Activated naive CD4-positive, alpha-beta T cell treated with anti-CD3 and anti-CD28 coated beads, Interleukin-2, amount 50 U/mL, for 72 hours (primary cell): ENCODE measurements at regions not wholly inside any gene's neighbourhood (a gene's known extent, or its start where the extent isn't known, plus 50 kb on each side); places are given as distances from the start of the nearest gene placed in this dataset.

Source experiments
- ATAC-seq, 2 donors: fragments of 150-1000 bp; cut with Tn5 transposase; 2 replicates each; pipeline ENCODE4 v1.10.0; 2021; ENCODE audit warnings: mild to moderate bottlenecking in 2 of 2, moderate library complexity in 2 of 2
- DNase-seq, 2 donors: peaks; one replicate each; pipeline ENCODE4 v3.0.0; 2021 to 2022; ENCODE audit warnings: low spot score in 2 of 2
- H3K27ac Mint-ChIP-seq, 2 donors: one replicate each; pipeline ENCODE4 v1.8.0; 2022; ENCODE audit warnings: mild to moderate bottlenecking in 2 of 2, mixed read lengths in 2 of 2
- H3K36me3 Mint-ChIP-seq, 2 donors: one replicate each; pipeline ENCODE4 v1.8.0; 2022; ENCODE audit warnings: mixed read lengths in 2 of 2
- H3K9me3 Mint-ChIP-seq, 2 donors: one replicate each; pipeline ENCODE4 v1.8.0; 2022; ENCODE audit warnings: mixed read lengths in 2 of 2

DNA sequence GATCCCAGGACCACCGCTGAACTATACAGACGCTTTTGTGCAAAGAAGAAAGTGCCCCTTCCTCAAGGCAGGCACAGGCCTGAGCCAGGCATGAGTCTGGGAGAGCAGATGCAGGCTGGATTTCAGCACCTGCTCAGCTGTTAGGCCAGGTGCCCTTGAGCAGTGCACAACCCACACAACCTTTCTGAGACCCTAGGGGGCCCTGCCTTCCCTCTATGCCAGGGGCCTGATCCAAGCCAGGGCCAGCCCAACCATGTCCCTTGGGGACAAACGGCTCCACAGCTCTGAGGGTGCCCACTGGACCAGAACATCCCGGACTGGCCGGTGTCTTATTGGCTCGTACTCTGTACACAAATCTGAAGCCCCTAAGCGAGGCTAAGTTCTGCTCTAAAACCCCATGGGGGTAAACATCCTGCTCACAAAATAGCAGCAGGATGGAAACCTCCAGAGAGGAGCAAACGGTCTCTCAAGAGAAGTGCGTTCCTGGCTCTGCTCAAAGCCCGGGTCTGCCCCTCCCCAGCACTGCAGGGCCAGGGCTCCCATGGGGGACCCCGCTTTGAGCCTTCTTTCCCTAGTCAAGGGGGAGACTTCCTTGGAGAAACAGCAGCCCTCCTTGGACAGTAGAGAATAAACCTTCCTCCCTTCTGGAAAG lies 275.1 kb downstream of the NPHP4 start:
- H3K36me3 Mint-ChIP-seq, result no peaks in the 10 kb centered on the region
- ATAC-seq, result no peak
- peak in 1 of 2 donors; percentile 14 for DNase-seq
- H3K9me3 Mint-ChIP-seq, result no peaks in the 10 kb centered on the region
- H3K27ac Mint-ChIP-seq, result no peak overlapping the region

DNA sequence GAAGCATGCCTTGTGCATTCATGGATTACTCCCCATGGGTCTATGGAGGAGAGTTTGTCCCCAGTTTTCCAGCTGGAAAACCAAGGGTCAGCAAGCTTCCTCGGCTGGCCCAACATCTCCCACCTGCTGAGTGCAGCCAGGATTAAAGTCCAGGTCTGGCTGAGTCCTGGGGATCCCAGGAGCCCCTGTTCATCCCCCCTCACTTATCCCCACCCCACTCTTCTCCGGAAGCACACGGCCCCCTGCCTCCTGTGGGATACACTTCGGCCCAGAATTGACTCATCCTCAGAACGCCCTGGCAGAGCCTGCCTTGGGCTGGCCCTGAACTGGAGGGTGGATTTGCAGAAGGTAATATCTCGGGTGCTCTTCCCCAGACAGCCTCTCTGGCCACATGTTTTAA lies 276.1 kb downstream of the NPHP4 start:
- ATAC-seq (no peak), DNase-seq (no peak)
- Mint-ChIP-seq H3K9me3 (no peaks in the 10 kb centered on the region), H3K27ac (no peak overlapping the region), H3K36me3 (no peaks in the 10 kb centered on the region)

DNA sequence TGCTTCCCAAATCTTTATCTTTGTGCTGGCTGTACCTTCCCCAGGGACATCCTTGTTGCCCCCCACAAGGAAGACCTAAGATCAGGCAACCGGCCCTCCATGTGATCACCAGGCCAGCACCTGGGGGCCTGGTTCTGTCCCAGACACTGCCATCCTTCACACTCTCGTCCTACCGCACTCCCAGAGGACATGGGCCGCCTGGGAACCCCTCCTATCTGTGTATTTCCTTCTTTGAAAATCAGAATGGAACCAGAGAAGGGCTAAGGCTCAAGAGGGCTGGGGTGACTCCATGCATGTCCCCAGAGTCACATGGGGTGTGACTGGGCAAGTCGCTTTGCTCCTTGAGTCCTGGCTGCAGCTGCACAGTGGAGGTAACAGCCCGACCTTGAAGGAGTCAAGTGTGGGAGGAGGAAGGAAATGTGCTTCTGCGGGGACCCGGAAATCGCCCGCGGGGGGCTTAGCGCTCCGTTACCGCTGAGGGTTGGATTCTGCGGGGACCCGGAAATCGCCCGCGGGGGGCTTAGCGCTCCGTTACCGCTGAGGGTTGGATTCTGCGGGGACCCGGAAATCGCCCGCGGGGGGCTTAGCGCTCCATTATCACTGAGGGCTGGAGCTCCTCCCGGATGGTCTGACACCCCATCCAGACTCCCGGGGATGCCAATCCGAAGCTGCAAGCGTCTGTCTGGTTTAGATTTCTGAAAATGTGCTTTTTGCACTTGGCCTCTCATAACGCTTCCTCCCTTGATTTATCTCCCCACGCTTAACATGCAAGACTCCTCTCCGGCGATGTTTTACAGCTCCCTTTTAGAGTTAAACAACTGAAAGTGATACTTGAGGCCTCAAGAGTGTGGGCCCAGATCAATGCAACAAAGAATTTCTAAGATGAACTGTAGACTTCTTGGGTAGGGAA lies 278.9 kb downstream of the NPHP4 start:
- ATAC-seq, result no peak
- H3K27ac Mint-ChIP-seq, result no peak overlapping the region
- no peaks in the 10 kb centered on the region for H3K36me3 Mint-ChIP-seq

DNA sequence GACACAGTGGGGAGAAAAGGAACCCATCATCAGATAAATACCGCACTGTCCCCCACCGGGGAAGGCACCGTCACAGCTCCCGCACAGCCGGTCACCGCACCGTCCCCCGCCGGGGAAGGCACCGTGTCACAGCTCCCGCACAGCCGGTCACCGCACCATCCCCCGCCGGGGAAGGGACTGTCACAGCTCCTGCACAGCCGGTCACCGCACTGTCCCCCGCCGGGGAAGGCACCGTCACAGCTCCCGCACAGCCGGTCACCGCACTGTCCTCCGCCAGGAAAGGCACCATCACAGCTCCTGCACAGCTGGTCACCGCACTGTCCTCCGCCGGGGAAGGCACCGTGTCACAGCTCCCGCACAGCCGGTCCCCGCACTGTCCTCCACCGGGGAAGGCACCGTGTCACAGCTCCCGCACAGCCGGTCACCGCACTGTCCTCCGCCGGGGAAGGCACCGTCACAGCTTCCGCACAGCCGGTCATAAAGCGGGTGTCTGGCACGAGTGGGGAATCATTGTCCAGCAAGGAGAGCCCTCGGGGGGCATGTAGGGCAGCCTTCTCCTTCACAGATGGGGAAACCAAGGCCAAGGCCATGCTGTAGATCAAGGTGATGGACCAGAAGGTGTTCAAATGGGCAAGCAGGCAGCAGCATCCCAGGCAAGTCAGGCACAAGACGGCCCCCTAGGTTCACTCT lies 280.1 kb downstream of the NPHP4 start:
- Mint-ChIP-seq H3K36me3 (no peaks in the 10 kb centered on the region), H3K27ac (no peak overlapping the region), H3K9me3 (no peaks in the 10 kb centered on the region)
- peak in 1 of 2 donors; percentile 53 for DNase-seq
- ATAC-seq, result no peak

More for the DNA sequence above, 278.9 kb downstream of the NPHP4 start:
- peak in 1 of 2 donors; percentile 44 for DNase-seq
- no peaks in the 10 kb centered on the region for H3K9me3 Mint-ChIP-seq

- DNase-seq (peak in 1 of 2 donors; percentile 9), ATAC-seq (no peak)
- H3K9me3 Mint-ChIP-seq, result no peaks in the 10 kb centered on the region
- no peaks in the 10 kb centered on the region for H3K36me3 Mint-ChIP-seq
- H3K27ac Mint-ChIP-seq, result no peak overlapping the region
These were observed 281.1 kb downstream of the NPHP4 start for GRCh38 chr1:5711079-5711478.

DNA sequence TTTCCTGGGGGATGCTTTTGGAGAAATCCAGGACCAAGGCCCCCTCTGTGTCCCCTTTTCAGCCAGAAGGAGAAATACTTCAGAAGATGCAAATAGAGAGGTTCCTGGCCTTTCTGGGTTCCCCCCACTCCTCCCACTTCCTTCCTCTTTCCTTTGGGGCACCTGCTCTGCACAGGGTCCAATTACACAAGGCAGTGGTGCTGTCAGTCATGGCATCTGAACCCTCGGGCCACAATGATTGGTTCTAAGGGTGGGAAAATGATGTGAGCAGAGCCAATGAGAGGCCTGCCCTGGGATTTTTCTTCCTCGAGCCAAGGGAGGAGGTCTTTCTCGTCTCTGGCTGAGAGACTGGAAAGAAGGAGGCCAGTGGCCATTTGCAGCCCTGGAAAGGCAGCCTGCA lies 282.2 kb downstream of the NPHP4 start:
- ATAC-seq (no peak), DNase-seq (no peak)
- Mint-ChIP-seq H3K9me3 (no peaks in the 10 kb centered on the region), H3K27ac (no peak overlapping the region), H3K36me3 (no peaks in the 10 kb centered on the region)

- ATAC-seq, result no peak
- Mint-ChIP-seq H3K9me3 (no peaks in the 10 kb centered on the region), H3K36me3 (no peaks in the 10 kb centered on the region), H3K27ac (no peak overlapping the region)
- peak in 1 of 2 donors; percentile 38 for DNase-seq
These were observed 282.7 kb downstream of the NPHP4 start for GRCh38 chr1:5709461-5709975.

DNA sequence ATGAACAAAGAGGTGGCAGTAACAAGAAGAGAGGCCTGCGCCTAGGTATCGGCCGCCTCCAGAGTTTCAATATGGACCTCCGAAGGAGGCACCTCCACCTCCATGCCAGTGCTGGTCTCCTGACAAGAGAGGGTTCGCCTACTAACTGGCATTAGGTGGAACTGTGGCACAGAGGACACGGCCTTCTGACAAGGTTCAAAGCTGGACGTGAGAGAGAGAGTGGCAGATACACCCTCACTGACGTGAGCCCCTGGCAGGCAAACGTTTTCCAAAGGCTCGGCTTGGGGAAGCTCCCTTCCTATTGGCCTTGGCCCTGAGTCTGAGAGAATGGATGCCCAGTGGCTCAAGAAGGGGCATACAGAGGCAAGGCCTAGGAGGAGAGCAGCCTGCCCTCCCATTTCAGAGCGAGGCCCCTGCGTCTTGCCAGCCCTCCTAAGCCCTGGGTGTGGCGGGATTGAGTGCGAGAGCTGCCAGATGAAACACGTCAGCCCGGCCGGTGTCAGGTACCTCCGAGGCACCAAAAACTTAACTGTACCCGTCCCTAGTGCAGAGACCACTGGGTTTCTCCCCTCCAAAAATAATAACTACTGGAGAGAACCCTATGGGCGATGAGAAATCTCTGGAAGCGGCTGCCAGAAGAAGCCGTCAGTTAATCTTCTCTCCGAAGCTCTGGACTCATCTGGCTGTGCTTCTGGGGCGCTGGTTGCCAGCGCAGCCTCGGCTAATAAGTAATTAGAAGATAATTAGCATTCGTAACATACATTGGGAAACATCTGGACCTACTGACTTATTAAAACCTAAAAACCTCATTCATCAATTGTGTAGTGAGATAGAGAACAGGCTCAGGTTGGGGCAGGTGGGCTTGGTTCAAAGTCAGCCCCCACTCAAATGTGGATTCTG lies 283.6 kb downstream of the NPHP4 start:
- ATAC-seq (no peak), DNase-seq (peak in 1 of 2 donors; percentile 28)
- no peaks in the 10 kb centered on the region for H3K9me3 Mint-ChIP-seq
- H3K27ac Mint-ChIP-seq, result no peak overlapping the region
- no peaks in the 10 kb centered on the region for H3K36me3 Mint-ChIP-seq

DNA sequence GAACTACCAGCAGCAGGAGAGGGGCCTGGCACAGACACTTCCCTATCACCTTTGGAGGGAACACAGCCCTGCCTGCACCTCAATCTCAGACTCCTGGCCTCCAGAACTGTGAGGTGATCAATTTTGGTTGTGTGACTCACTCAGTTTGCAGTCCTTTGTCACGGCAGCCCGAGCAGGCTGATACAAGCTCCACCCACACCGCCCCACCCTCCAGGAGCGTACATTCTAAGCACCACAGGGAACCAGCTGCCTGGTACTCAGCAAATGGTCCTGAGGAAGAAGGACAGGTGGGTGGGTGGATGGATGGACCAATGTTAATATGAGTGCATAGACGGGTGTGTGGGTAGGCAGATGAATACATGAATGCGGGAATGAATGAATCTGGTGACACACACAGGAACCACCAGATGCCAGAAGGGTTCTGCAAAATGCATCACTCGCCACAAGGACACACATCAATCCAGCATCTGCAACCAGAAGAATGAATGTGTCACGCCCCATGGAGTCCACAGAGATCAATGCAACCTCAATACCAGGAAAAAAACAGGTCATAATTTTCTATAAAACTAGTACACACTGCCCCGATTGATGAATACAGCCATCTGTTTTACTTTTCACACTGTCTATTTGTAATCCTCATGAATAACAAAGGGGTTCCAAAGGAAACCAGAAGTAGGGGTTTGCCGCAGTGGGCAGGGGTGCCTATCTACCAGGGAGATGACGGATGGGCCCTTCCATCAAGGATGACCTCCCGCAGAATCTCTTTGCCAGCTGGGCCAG lies 284.5 kb downstream of the NPHP4 start:
- DNase-seq, result peak in 1 of 2 donors; percentile 44
- peak; percentile 16 to 43 for ATAC-seq
- Mint-ChIP-seq H3K27ac (no peak overlapping the region), H3K9me3 (no peaks in the 10 kb centered on the region), H3K36me3 (no peaks in the 10 kb centered on the region)

- ATAC-seq (no peak), DNase-seq (no peak)
- no peaks in the 10 kb centered on the region for H3K9me3 Mint-ChIP-seq
- H3K36me3 Mint-ChIP-seq, result no peaks in the 10 kb centered on the region
- no peak overlapping the region for H3K27ac Mint-ChIP-seq
These were observed 286.0 kb downstream of the NPHP4 start for GRCh38 chr1:5706239-5706638.

DNA sequence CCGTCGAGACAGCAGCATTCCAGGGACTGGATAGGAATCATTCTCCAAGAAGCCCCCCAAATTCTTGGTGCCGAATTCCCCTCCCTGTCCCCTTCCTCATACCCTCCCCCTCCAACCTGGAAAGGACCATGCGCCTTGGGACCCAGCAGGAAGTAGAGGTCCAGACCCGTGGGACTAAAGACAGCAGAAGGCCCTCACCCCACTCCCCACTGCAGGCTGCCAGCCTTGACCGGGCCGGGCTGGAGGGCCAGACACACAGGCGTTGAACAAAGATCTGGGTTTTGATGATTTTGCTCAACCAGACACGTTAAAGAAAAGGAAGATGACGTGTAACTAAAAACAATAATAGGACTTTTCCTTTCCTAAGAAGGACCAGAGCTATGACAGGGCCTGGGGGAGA lies 286.5 kb downstream of the NPHP4 start:
- no peak for DNase-seq
- H3K36me3 Mint-ChIP-seq, result no peaks in the 10 kb centered on the region
- no peaks in the 10 kb centered on the region for H3K9me3 Mint-ChIP-seq
- no peak overlapping the region for H3K27ac Mint-ChIP-seq
- no peak for ATAC-seq

DNA sequence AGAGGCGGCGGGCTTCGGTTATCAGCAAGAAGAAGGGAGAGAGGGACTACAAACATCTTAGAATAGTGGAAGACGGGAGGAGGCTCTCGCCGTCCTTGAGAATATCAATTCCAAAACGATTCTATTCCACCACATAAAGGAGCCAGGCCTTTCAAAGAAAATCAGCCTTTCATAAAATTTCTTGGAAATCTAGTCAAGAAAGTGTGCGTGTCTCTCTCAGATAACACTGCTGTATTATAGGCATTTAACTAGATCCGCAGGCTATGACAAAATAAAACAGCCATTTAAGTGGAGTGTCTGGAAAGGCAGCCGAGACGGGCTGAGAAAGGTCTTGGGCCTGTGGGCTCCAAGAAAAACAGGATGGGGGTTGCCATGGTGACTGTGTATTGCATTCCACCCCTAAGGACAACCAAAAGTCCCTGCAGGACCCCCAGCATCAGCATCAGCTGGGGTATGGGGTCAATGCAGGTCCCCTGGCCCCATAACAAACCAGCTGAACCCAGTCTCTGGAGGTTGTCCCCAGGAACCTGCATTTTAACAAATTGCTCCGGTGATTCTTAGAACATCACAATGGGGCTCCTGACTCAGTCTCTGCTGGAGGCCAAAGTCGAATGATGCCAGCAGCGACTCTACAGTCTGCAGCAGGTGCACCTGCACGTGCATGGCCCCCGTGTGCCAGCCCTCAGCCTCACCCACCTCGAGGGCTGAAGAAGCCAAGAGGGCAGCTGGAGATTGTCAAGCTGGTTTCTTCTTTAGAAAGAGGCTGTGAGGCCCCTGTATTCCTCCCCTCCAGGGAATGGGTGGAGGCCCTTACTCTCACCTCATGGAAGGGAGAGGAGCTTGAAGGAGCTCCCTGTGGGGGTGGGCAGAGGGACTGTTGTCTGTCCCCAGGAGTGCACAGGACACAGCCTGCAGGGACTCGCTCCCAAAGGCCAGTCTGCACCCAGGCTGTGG lies 287.4 kb downstream of the NPHP4 start:
- ATAC-seq, result no peak
- Mint-ChIP-seq H3K36me3 (no peaks in the 10 kb centered on the region), H3K9me3 (no peaks in the 10 kb centered on the region), H3K27ac (no peak overlapping the region)
- peak in 1 of 2 donors; percentile 25 for DNase-seq

GRCh38 chr1:5701642-5702041 lies 290.6 kb downstream of the NPHP4 start:
- no peak for ATAC-seq
- DNase-seq, result no peak
- H3K27ac Mint-ChIP-seq, result no peak overlapping the region
- no peaks in the 10 kb centered on the region for H3K9me3 Mint-ChIP-seq
- no peaks in the 10 kb centered on the region for H3K36me3 Mint-ChIP-seq

- Mint-ChIP-seq H3K36me3 (no peaks in the 10 kb centered on the region), H3K27ac (no peak overlapping the region), H3K9me3 (no peaks in the 10 kb centered on the region)
- no peak for DNase-seq
- no peak for ATAC-seq
These were observed 298.7 kb downstream of the NPHP4 start for GRCh38 chr1:5693568-5693967.

- Mint-ChIP-seq H3K36me3 (no peaks in the 10 kb centered on the region), H3K27ac (no peak overlapping the region)
- no peak for ATAC-seq
These were observed 299.6 kb downstream of the NPHP4 start for GRCh38 chr1:5692664-5693063.

More at GRCh38 chr1:5692664-5693063, 299.6 kb downstream of the NPHP4 start:
- DNase-seq, result peak in 1 of 2 donors; percentile 31
- H3K9me3 Mint-ChIP-seq, result no peaks in the 10 kb centered on the region
